ENCODE measurements at regions not wholly inside any gene's neighbourhood (a gene's known extent, or its start where the extent isn't known, plus 50 kb on each side); places are given as distances from the start of the nearest gene placed in this dataset.

GRCh38 chr10:44850356-44850934 lies 60.7 kb upstream of the TMEM72 start:
- TF ChIP-seq CTCF (IDR thresholded peaks at IDR 0.05; ENCODE audit: low read depth, low read length), result no peak
- DNase-seq (ENCODE audit: extremely low read depth, low read depth), result no peak

- DNase-seq (ENCODE audit: extremely low read depth, low read depth), result no peak
- no peak for TF ChIP-seq CTCF (IDR thresholded peaks at IDR 0.05; ENCODE audit: low read depth, low read length)
Observed at GRCh38 chr10:44851413-44851812, 59.7 kb upstream of the TMEM72 start.

- TF ChIP-seq CTCF (IDR thresholded peaks at IDR 0.05; ENCODE audit: low read depth, low read length), result no peak
- no peak for DNase-seq (ENCODE audit: extremely low read depth, low read depth)
Observed at GRCh38 chr10:44851881-44852280, 59.3 kb upstream of the TMEM72 start.

GRCh38 chr10:44853148-44853734 lies 57.9 kb upstream of the TMEM72 start:
- peak; percentile 63 for TF ChIP-seq CTCF (IDR thresholded peaks at IDR 0.05; ENCODE audit: low read depth, low read length)
- DNase-seq (ENCODE audit: extremely low read depth, low read depth), result no peak

GRCh38 chr10:44853796-44854195 lies 57.3 kb upstream of the TMEM72 start:
- TF ChIP-seq CTCF (IDR thresholded peaks at IDR 0.05; ENCODE audit: low read depth, low read length), result no peak
- DNase-seq (ENCODE audit: extremely low read depth, low read depth), result no peak

GRCh38 chr10:44854693-44855350 lies 56.3 kb upstream of the TMEM72 start:
- no peak for DNase-seq (ENCODE audit: extremely low read depth, low read depth)
- TF ChIP-seq CTCF (IDR thresholded peaks at IDR 0.05; ENCODE audit: low read depth, low read length), result no peak

GRCh38 chr10:44856696-44857095 lies 54.4 kb upstream of the TMEM72 start:
- DNase-seq (ENCODE audit: extremely low read depth, low read depth), result no peak

More at GRCh38 chr10:44856696-44857095, 54.4 kb upstream of the TMEM72 start:
- no peak for TF ChIP-seq CTCF (IDR thresholded peaks at IDR 0.05; ENCODE audit: low read depth, low read length)
